ENCODE measurements at regions not wholly inside any gene's neighbourhood (a gene's known extent, or its start where the extent isn't known, plus 50 kb on each side); places are given as distances from the start of the nearest gene placed in this dataset.

- no peak for DNase-seq
Observed at GRCh38 chr18:53753601-53754000, 470.9 kb downstream of the MBD2 start.

GRCh38 chr18:53752781-53753367 lies 471.6 kb downstream of the MBD2 start:
- no peak for DNase-seq

- DNase-seq = no peak
Observed at GRCh38 chr18:53749766-53750165, 474.7 kb downstream of the MBD2 start.

GRCh38 chr18:53747663-53748160 lies 476.8 kb downstream of the MBD2 start:
- no peak for DNase-seq

- no peak for DNase-seq
Observed at GRCh38 chr18:53747210-53747609, 477.3 kb downstream of the MBD2 start.

GRCh38 chr18:53745986-53746385 lies 478.5 kb downstream of the MBD2 start:
- DNase-seq = no peak

GRCh38 chr18:53745224-53745967 lies 479.1 kb downstream of the MBD2 start:
- no peak for DNase-seq

GRCh38 chr18:53739700-53740099 lies 484.8 kb downstream of the MBD2 start:
- DNase-seq = no peak

GRCh38 chr18:53735526-53735925 lies 488.9 kb downstream of the MBD2 start:
- DNase-seq = no peak

GRCh38 chr18:53715243-53715853 lies 509.1 kb downstream of the MBD2 start:
- DNase-seq = peak; percentile 8

GRCh38 chr18:53710080-53710479 lies 514.4 kb downstream of the MBD2 start:
- no peak for DNase-seq

GRCh38 chr18:53702480-53702879 lies 522.0 kb downstream of the MBD2 start:
- no peak for DNase-seq

GRCh38 chr18:53701697-53702096 lies 522.8 kb downstream of the MBD2 start:
- DNase-seq = no peak

- no peak for DNase-seq
Observed at GRCh38 chr18:53698907-53699306, 525.6 kb downstream of the MBD2 start.

- DNase-seq = no peak
Observed at GRCh38 chr18:53689886-53690285, 534.6 kb downstream of the MBD2 start.

- no peak for DNase-seq
Observed at GRCh38 chr18:53686965-53687364, 537.5 kb downstream of the MBD2 start.

- no peak for DNase-seq
Observed at GRCh38 chr18:53682796-53683195, 541.7 kb downstream of the MBD2 start.

GRCh38 chr18:53677480-53677879 lies 547.0 kb downstream of the MBD2 start:
- DNase-seq = no peak

- DNase-seq = no peak
Observed at GRCh38 chr18:53665701-53666100, 558.8 kb downstream of the MBD2 start.

- no peak for DNase-seq
Observed at GRCh38 chr18:53664575-53664974, 559.9 kb downstream of the MBD2 start.

- no peak for DNase-seq
Observed at GRCh38 chr18:53660306-53660705, 564.2 kb downstream of the MBD2 start.

- no peak for DNase-seq
Observed at GRCh38 chr18:53657257-53657656, 567.2 kb downstream of the MBD2 start.

GRCh38 chr18:53649621-53650020 lies 574.8 kb downstream of the MBD2 start:
- DNase-seq = no peak
